SU-DHL-6 (cell line): ENCODE measurements at regions not wholly inside any gene's neighbourhood (a gene's known extent, or its start where the extent isn't known, plus 50 kb on each side); places are given as distances from the start of the nearest gene placed in this dataset.

Source experiments
- EZH2phosphoT487 ChIP-seq: fragments of 200-600 bp; sonication (generic), shearing (Covaris generic); conservative IDR thresholded peaks from 2 replicates; pipeline ENCODE4 v1.6.1; 2018; ENCODE audit warnings: mild to moderate bottlenecking, antibody characterized with exemption, low read length, moderate library complexity, mixed read lengths
- TF ChIP-seq, protein P1 (sequence below): fragments of 200-600 bp; sonication (generic); IDR thresholded peaks from one replicate; pipeline ENCODE4 v1.5.1; 2017; ENCODE audit warnings: antibody characterized with exemption, mild to moderate bottlenecking, low read length, moderate library complexity; ENCODE audit not compliant: insufficient read depth, poor library complexity, severe bottlenecking

- TF ChIP-seq, protein P1, sequence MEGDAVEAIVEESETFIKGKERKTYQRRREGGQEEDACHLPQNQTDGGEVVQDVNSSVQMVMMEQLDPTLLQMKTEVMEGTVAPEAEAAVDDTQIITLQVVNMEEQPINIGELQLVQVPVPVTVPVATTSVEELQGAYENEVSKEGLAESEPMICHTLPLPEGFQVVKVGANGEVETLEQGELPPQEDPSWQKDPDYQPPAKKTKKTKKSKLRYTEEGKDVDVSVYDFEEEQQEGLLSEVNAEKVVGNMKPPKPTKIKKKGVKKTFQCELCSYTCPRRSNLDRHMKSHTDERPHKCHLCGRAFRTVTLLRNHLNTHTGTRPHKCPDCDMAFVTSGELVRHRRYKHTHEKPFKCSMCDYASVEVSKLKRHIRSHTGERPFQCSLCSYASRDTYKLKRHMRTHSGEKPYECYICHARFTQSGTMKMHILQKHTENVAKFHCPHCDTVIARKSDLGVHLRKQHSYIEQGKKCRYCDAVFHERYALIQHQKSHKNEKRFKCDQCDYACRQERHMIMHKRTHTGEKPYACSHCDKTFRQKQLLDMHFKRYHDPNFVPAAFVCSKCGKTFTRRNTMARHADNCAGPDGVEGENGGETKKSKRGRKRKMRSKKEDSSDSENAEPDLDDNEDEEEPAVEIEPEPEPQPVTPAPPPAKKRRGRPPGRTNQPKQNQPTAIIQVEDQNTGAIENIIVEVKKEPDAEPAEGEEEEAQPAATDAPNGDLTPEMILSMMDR, result no peak
- no peak for TF ChIP-seq EZH2phosphoT487
Measured at GRCh38 chr5:12999667-13000066, 944.8 kb downstream of the DNAH5 start.
